Upper lobe of left lung (tissue), 6 donors: ENCODE measurements at regions not wholly inside any gene's neighbourhood (a gene's known extent, or its start where the extent isn't known, plus 50 kb on each side); places are given as distances from the start of the nearest gene placed in this dataset.
A peak's percentile ranks its signal among the peaks of the same experiment; 100 is the strongest.

Source experiments
- ATAC-seq, 2 donors: fragments of 200-7000 bp; cut with Tn5 transposase; one replicate each; pipeline ENCODE4 v1.9.1; 2022; ENCODE audit warnings: mild to moderate bottlenecking in 2 of 2, moderate library complexity in 2 of 2; ENCODE audit not compliant: low FRiP score in 2 of 2
- DNase-seq, 2 donors: peaks; one replicate each; pipeline ENCODE4 v3.0.0-alpha.2; 2019 to 2020
- H3K27ac ChIP-seq, 4 donors: fragments of 200-600 bp; sonication (generic); one replicate each; pipeline ENCODE4 v1.5.1; 2016 to 2019
- H3K27me3 ChIP-seq, 4 donors: fragments of 200-600 bp; sonication (generic); one replicate each; pipeline ENCODE4 v1.5.1; 2017 to 2019
- H3K36me3 ChIP-seq, 4 donors: fragments of 200-600 bp; sonication (generic); one replicate each; pipeline ENCODE4 v1.5.1; 2016 to 2019
- H3K4me1 ChIP-seq, 4 donors: fragments of 200-600 bp; sonication (generic); one replicate each; pipeline ENCODE4 v1.5.1; 2018 to 2019
- H3K4me3 ChIP-seq, 4 donors: fragments of 200-600 bp; sonication (generic); one replicate each; pipeline ENCODE4 v1.5.1; 2017 to 2019; ENCODE audit warnings: mild to moderate bottlenecking in 2 of 4, moderate library complexity in 1 of 4
- H3K9me3 ChIP-seq, 4 donors: fragments of 200-600 bp; sonication (generic); one replicate each; pipeline ENCODE4 v1.5.1; 2018 to 2019
- CTCF ChIP-seq, 6 experiments: fragments of 450-650 bp in 4 of 6; fragments of 200-600 bp in 2 of 6; sonication (generic) in 2 of 6; IDR thresholded peaks; one replicate each; pipeline ENCODE4 v1.5.1; 2016 to 2019; ENCODE audit warnings: antibody characterized with exemption in 6 of 6
- EP300 ChIP-seq, 4 donors: sonication (generic); formaldehyde crosslinking; IDR thresholded peaks; one replicate each; pipeline ENCODE4 v1.5.1; 2017; ENCODE audit warnings: antibody characterized with exemption in 4 of 4, control low read depth in 2 of 4
- POLR2A ChIP-seq, 4 donors: fragments of 450-650 bp; IDR thresholded peaks; one replicate each; pipeline ENCODE4 v1.5.1; 2016 to 2017; ENCODE audit warnings: antibody characterized with exemption in 4 of 4, mild to moderate bottlenecking in 2 of 4
- POLR2AphosphoS5 ChIP-seq, 2 donors: sonication (generic); formaldehyde crosslinking; IDR thresholded peaks; one replicate each; pipeline ENCODE4 v1.5.1; 2017; ENCODE audit warnings: antibody characterized with exemption in 2 of 2
- WGBS, 2 donors: methylation state at CpG; one replicate each; pipeline ENCODE4 v1.1.5; 2017 to 2018; 5-methylcytosine and 5-hydroxymethylcytosine counted together
- donor health status: DM: no; HTN: no; CAD: no; lungs with moderate emphysema.
- donor health status: DM: no; HTN: yes; CAD: no; lungs with severe emphysema.

GRCh38 chr10:47147186-47147585 lies 152.8 kb upstream of the GDF10 start:
- TF ChIP-seq POLR2AphosphoS5 (IDR thresholded peaks at IDR 0.05) = no peak
- no peak for TF ChIP-seq CTCF (IDR thresholded peaks at IDR 0.05)
- no peak for TF ChIP-seq POLR2A (IDR thresholded peaks at IDR 0.05)
- no peak for TF ChIP-seq EP300 (IDR thresholded peaks at IDR 0.05)
- H3K27me3 ChIP-seq = no peaks in the 10 kb centered on the region
- no peak for ATAC-seq
- DNase-seq = no peak
- no peak overlapping the region for H3K27ac ChIP-seq
- H3K9me3 ChIP-seq = no peaks in the 10 kb centered on the region
- H3K4me1 ChIP-seq = no peaks in the 10 kb centered on the region
- no peaks in the 10 kb centered on the region for H3K36me3 ChIP-seq
- H3K4me3 ChIP-seq = no peak overlapping the region

DNA sequence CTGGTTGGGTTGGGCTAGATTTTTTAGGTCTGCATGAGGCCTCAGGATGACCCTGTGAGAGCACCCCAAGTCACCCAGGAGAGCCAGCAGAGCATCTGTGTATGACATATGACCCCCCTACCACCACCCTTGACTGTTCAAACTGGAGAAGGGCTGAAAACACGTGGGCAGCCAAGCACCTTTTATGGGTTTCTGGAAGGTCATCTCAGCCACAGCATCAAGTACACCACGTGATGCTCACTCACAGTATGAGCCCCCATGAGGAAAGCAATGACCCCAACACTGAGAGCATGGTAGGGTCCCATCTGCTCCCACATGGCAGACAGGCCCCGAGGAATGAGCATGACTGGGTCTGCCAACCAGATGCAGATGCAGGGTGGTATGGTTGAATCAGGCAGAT lies 149.4 kb upstream of the GDF10 start:
- no peak overlapping the region for H3K4me3 ChIP-seq
- no peaks in the 10 kb centered on the region for H3K4me1 ChIP-seq
- H3K27ac ChIP-seq = no peak overlapping the region
- peaks cover 3 to 12% (median 10%) of the 10 kb centered on the region in 4 donors for H3K9me3 ChIP-seq
- no peaks in the 10 kb centered on the region for H3K36me3 ChIP-seq
- 62 to 100% methylated on average over 1 to 3 of the region's 3 CpGs for WGBS, 2 donors
- DNase-seq (no peak), ATAC-seq (no peak)
- no peaks in the 10 kb centered on the region for H3K27me3 ChIP-seq
- TF ChIP-seq EP300 (IDR thresholded peaks at IDR 0.05) (no peak), POLR2A (IDR thresholded peaks at IDR 0.05) (no peak), CTCF (IDR thresholded peaks at IDR 0.05) (no peak)

DNA sequence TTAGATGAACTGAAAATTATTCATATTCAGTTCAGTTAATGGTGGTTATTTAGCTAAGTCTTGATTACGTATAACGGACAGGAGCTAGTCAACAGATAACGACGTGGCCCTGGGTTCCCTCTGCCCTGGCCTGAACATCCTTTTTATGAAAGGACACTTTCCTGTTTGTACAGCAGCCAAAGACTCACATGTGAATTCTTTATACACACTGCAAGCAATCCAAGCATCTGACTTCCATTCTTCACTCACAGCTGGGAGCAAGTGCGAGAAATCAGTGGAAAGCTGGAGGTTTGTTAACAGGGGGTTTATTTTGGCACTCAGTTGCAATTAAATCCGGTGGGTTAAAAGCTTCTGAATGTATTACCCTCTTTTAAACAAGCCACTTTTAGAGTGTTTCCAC lies 148.1 kb upstream of the GDF10 start:
- H3K27me3 ChIP-seq = no peaks in the 10 kb centered on the region
- no peak for TF ChIP-seq POLR2AphosphoS5 (IDR thresholded peaks at IDR 0.05)
- TF ChIP-seq POLR2A (IDR thresholded peaks at IDR 0.05) = no peak
- TF ChIP-seq EP300 (IDR thresholded peaks at IDR 0.05) = no peak
- TF ChIP-seq CTCF (IDR thresholded peaks at IDR 0.05) = no peak
- no peak for ATAC-seq
- no peak overlapping the region for H3K27ac ChIP-seq
- peaks cover 3 to 12% (median 10%) of the 10 kb centered on the region in 4 donors for H3K9me3 ChIP-seq
- H3K36me3 ChIP-seq = no peaks in the 10 kb centered on the region
- H3K4me3 ChIP-seq = no peak overlapping the region
- no peak for DNase-seq
- H3K4me1 ChIP-seq = no peaks in the 10 kb centered on the region
- WGBS, 2 donors = 56 to 66% methylated on average over 6 of the region's 6 CpGs

DNA sequence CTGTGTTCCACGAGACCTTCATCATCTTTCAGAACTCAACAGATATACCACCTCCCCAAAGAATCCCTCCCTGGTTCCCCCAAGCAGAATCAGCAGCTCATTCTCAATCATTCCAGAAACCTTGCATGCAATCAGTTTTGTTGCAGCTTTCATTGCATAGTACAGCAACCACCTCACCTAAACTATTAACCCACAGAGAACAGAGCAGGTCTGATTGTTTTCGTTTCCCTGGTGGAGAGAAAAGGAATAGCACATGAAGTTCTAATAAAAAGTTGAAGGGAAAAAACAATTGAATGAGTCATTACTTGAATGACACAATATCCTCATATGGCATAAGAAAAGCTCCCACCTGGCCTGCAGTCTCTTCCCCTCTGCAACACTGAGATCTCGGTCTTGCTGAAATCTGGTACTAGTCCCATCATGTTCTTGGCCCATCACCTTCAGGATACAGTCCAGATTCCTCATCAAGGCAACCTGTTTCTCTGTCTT lies 147.1 kb upstream of the GDF10 start:
- ATAC-seq (no peak), DNase-seq (no peak)
- no peak overlapping the region for H3K27ac ChIP-seq
- no peaks in the 10 kb centered on the region for H3K4me1 ChIP-seq
- H3K9me3 ChIP-seq = peaks cover 3 to 12% (median 10%) of the 10 kb centered on the region in 4 donors
- H3K4me3 ChIP-seq = no peak overlapping the region
- TF ChIP-seq POLR2A (IDR thresholded peaks at IDR 0.05) = no peak
- no peak for TF ChIP-seq POLR2AphosphoS5 (IDR thresholded peaks at IDR 0.05)
- TF ChIP-seq EP300 (IDR thresholded peaks at IDR 0.05) = no peak
- peak in 3 of 6 experiments; percentile 10 to 32 (median 20) for TF ChIP-seq CTCF (IDR thresholded peaks at IDR 0.05)
- H3K36me3 ChIP-seq = no peaks in the 10 kb centered on the region
- no peaks in the 10 kb centered on the region for H3K27me3 ChIP-seq
- WGBS, 2 donors = 55 to 71% methylated on average over 3 of the region's 3 CpGs

DNA sequence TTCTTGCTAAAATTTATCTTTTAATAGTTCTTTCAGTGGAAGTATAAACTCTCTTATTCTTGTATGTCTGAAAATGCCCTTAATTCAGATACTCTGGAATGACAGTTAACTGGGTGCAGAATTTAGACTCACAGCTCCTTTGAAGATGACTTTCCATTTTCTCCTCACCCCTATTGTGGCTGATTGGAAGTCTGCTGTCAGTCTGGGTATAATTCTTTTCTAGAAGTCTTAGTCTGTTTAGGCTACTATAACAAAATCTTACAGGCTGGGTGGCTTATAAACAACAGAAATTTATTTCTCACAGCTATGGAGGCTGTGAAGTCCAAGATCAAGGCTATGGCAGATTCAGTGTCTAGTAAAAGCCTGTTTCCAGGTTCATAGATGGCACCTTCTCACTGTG lies 145.2 kb upstream of the GDF10 start:
- Histone ChIP-seq H3K4me1 (no peaks in the 10 kb centered on the region), H3K9me3 (peaks cover 3 to 12% (median 10%) of the 10 kb centered on the region in 4 donors), H3K27me3 (no peaks in the 10 kb centered on the region), H3K4me3 (no peak overlapping the region), H3K36me3 (no peaks in the 10 kb centered on the region), H3K27ac (no peak overlapping the region)
- TF ChIP-seq EP300 (IDR thresholded peaks at IDR 0.05) = no peak
- TF ChIP-seq CTCF (IDR thresholded peaks at IDR 0.05) = no peak
- no peak for TF ChIP-seq POLR2AphosphoS5 (IDR thresholded peaks at IDR 0.05)
- no peak for TF ChIP-seq POLR2A (IDR thresholded peaks at IDR 0.05)
- ATAC-seq (no peak), DNase-seq (no peak)
